MM.1S (cell line): ENCODE measurements at regions not wholly inside any gene's neighbourhood (a gene's known extent, or its start where the extent isn't known, plus 50 kb on each side); places are given as distances from the start of the nearest gene placed in this dataset.

Experiments
- EZH2 ChIP-seq: fragments of 300-600 bp; sonication (generic); optimal IDR thresholded peaks from 2 replicates; pipeline ENCODE3; 2017; ENCODE audit warnings: low read depth, mild to moderate bottlenecking, antibody characterized with exemption, low read length, mixed read lengths
- EZH2phosphoT487 ChIP-seq: fragments of 300-600 bp; sonication (generic); IDR thresholded peaks from 2 replicates; pipeline ENCODE4 v1.6.1; 2018; ENCODE audit warnings: antibody characterized with exemption, low read length
- TF ChIP-seq, protein P1 (sequence below): fragments of 300-600 bp; sonication (generic); IDR thresholded peaks from 2 replicates; pipeline ENCODE4 v1.5.1; 2016; ENCODE audit warnings: antibody characterized with exemption, low read length, mixed read lengths

DNA sequence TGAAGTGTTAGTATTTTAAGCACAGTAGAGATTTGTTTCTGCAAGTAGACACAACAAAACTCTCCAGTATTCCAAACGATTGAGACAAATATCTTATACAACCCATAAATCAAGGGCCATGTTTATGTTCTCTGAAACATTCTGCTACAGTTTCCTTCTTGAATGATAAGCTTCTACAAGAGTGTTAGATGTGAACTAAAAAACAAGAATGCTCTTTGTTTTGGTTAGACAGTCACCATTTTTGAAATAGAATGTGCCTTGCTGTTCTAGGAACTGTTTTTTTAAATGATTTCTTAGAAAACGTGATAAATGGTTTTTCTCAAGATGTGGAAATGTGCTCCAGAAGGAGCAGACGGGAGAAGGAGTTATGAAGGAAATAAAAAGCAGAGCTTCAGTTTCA, 1656.3 kb upstream of the FLRT2 start:
- TF ChIP-seq, protein P1, sequence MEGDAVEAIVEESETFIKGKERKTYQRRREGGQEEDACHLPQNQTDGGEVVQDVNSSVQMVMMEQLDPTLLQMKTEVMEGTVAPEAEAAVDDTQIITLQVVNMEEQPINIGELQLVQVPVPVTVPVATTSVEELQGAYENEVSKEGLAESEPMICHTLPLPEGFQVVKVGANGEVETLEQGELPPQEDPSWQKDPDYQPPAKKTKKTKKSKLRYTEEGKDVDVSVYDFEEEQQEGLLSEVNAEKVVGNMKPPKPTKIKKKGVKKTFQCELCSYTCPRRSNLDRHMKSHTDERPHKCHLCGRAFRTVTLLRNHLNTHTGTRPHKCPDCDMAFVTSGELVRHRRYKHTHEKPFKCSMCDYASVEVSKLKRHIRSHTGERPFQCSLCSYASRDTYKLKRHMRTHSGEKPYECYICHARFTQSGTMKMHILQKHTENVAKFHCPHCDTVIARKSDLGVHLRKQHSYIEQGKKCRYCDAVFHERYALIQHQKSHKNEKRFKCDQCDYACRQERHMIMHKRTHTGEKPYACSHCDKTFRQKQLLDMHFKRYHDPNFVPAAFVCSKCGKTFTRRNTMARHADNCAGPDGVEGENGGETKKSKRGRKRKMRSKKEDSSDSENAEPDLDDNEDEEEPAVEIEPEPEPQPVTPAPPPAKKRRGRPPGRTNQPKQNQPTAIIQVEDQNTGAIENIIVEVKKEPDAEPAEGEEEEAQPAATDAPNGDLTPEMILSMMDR = no peak
- TF ChIP-seq EZH2 (no peak), EZH2phosphoT487 (no peak)
